ENCODE measurements at regions not wholly inside any gene's neighbourhood (a gene's known extent, or its start where the extent isn't known, plus 50 kb on each side); places are given as distances from the start of the nearest gene placed in this dataset.

GRCh38 chr17:51548125-51548524, 287.8 kb downstream of the UTP18 start:
- DNase-seq (ENCODE audit: low spot score) = no peak

GRCh38 chr17:51555153-51555552, 294.8 kb downstream of the UTP18 start:
- DNase-seq (ENCODE audit: low spot score) = no peak

- DNase-seq (ENCODE audit: low spot score) = no peak
Measured at GRCh38 chr17:51559778-51560177, 299.4 kb downstream of the UTP18 start.

GRCh38 chr17:51560398-51560797, 300.1 kb downstream of the UTP18 start:
- DNase-seq (ENCODE audit: low spot score) = no peak

- no peak for DNase-seq (ENCODE audit: low spot score)
Measured at GRCh38 chr17:51563961-51564360, 303.6 kb downstream of the UTP18 start.

GRCh38 chr17:51572115-51572514, 311.8 kb downstream of the UTP18 start:
- no peak for DNase-seq (ENCODE audit: low spot score)

Data from HT-29 (cell line).